ENCODE measurements at regions not wholly inside any gene's neighbourhood (a gene's known extent, or its start where the extent isn't known, plus 50 kb on each side); places are given as distances from the start of the nearest gene placed in this dataset.
"Not testable (repeated sequence)": the region's sequence is repeated elsewhere in the genome, so short reads cannot be mapped to it uniquely, and the experiment has no call there.

DNA sequence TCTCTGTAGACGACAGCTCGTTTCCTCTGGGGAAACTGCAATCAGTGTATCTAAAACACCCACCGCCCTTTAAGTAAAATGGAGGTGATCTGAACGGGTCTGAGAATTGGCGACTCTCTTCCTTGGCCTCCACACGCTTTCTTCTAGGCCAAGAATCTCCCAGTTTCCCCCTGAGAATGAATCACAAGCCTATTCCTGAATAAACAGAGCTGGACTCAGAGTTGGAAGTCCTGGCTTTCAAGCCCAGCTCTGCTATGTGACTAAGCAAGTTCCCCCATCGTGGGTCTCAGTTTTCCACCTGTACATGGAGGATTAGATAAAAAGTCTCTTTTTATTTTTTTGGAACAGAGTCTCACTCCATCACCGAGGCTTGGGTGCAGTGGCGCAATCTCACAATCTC lies 200.4 kb downstream of the MN1 start:
- CTCF ChIA-PET: no interaction called here
- no peaks in the 10 kb centered on the region for H3K27me3 ChIP-seq (ENCODE audit: control insufficient read depth in 2 of 2, insufficient read depth in 2 of 2, low read length in 2 of 2)
- no peak overlapping the region for H3K4me3 ChIP-seq (ENCODE audit: low read length)
- H3K27ac ChIP-seq (ENCODE audit: low read depth, low read length): no peak overlapping the region
- POLR2A ChIA-PET: no interaction called here
- ATAC-seq: no peak
- no peaks in the 10 kb centered on the region for H3K9me3 Mint-ChIP-seq
- no peak overlapping the region for H3K27ac Mint-ChIP-seq
- peaks cover 0 to 22% (median 0%) of the 10 kb centered on the region in 5 donors for H3K27me3 Mint-ChIP-seq
- no peaks in the 10 kb centered on the region for H3K9me3 ChIP-seq (ENCODE audit: control insufficient read depth in 2 of 3, low read length in 3 of 3)
- H3K36me3 ChIP-seq (ENCODE audit: control insufficient read depth in 2 of 3, insufficient read depth in 3 of 3, low read length in 3 of 3): no peaks in the 10 kb centered on the region
- H3K4me3 Mint-ChIP-seq: no peak overlapping the region
- intact Hi-C loops (cut with micrococcal nuclease): no loop called here
- no peak for DNase-seq
- no peaks in the 10 kb centered on the region for H3K4me1 Mint-ChIP-seq
- H3K4me1 ChIP-seq (ENCODE audit: control insufficient read depth in 2 of 2, insufficient read depth in 2 of 2, low read length in 2 of 2): no peaks in the 10 kb centered on the region
- H3K36me3 Mint-ChIP-seq: no peaks in the 10 kb centered on the region

DNA sequence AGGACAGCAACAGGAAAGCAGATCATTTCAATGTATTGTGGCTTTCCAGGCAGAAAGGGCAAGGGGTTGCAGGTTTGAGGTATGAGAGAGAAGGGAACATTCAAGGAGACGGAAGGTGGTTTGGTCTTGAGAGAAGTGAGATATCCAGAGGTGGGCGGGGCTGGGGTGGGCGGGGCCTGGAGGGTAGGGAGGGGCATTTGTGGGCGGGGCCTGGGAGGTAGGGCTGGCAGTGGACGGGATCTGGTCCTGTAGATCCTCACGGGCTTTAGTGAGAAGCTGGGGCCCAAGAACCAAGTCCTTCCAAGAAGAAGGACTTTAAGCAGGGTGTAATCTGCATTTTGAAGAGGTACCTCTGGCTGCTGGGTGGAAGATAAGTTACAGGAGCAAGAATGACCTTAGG lies 199.2 kb downstream of the MN1 start:
- no peak overlapping the region for H3K27ac Mint-ChIP-seq
- H3K27ac ChIP-seq (ENCODE audit: low read depth, low read length): no peak overlapping the region

DNA sequence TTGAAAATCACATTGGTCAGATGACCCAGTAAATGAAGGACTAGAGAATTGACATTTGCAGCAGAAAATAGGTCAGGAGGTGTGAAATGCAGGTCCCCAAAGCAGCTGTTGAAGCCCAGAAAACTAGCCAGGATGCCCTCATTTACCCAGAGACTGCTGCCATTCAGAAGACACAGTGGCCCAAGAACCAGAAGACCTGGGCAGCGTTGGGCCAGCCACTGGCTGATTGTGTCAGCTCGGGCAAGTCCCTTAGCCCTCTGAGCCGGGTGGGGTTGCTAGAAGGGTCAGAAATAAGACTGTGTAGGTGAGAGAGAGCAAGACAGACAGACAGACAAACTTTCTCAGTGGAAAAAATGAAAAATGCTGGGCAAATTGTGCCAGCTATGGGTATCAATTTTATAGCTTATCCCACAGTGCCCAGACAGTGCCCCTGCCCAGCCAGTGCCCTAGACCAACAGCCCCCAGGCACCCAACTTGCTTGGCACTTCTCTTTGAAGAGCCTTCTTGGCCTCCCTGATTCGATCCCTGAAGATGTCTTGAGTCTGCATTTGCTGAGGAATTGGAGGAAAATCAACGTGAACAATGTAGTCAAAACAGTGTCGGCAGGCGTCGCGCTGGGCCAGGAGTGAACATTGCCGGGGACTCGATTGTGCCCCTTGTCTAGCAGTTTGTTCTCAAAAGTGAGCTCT lies 198.3 kb downstream of the MN1 start:
- H3K36me3 Mint-ChIP-seq: no peaks in the 10 kb centered on the region

More for the DNA sequence above, 199.2 kb downstream of the MN1 start:
- ChIA-PET POLR2A (no interaction called here), CTCF (no interaction called here)
- Mint-ChIP-seq H3K4me1 (no peaks in the 10 kb centered on the region), H3K36me3 (no peaks in the 10 kb centered on the region), H3K4me3 (no peak overlapping the region), H3K27me3 (peaks cover 0 to 22% (median 0%) of the 10 kb centered on the region in 5 donors), H3K9me3 (no peaks in the 10 kb centered on the region)
- intact Hi-C loops (cut with micrococcal nuclease): no loop called here
- ATAC-seq: no peak
- Histone ChIP-seq H3K36me3 (ENCODE audit: control insufficient read depth in 2 of 3, insufficient read depth in 3 of 3, low read length in 3 of 3) (no peaks in the 10 kb centered on the region), H3K4me1 (ENCODE audit: control insufficient read depth in 2 of 2, insufficient read depth in 2 of 2, low read length in 2 of 2) (no peaks in the 10 kb centered on the region), H3K9me3 (ENCODE audit: control insufficient read depth in 2 of 3, low read length in 3 of 3) (no peaks in the 10 kb centered on the region), H3K4me3 (ENCODE audit: low read length) (no peak overlapping the region), H3K27me3 (ENCODE audit: control insufficient read depth in 2 of 2, insufficient read depth in 2 of 2, low read length in 2 of 2) (no peaks in the 10 kb centered on the region)
- no peak for DNase-seq

DNA sequence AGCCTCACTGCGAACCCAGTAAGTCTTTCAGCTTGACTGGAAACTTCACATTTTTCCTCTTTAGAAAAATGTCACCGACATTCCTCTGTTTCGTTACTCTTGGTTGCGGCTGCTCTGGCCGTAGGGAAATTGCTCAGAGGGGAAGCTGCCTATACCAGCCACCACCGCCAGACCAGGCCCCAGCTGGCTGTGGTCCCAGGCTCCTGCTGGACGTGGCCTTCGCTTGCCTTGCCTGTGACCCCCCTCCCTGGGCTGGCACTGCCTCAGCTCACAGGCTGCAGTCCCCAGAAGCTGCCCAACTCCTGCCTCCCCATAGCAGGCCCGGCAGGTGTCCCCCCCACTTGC lies 197.8 kb downstream of the MN1 start:
- intact Hi-C loops (cut with micrococcal nuclease): no loop called here
- Histone ChIP-seq H3K36me3 (ENCODE audit: control insufficient read depth in 2 of 3, insufficient read depth in 3 of 3, low read length in 3 of 3) (no peaks in the 10 kb centered on the region), H3K4me1 (ENCODE audit: control insufficient read depth in 2 of 2, insufficient read depth in 2 of 2, low read length in 2 of 2) (no peaks in the 10 kb centered on the region), H3K4me3 (ENCODE audit: low read length) (no peak overlapping the region), H3K27ac (ENCODE audit: low read depth, low read length) (no peak overlapping the region), H3K27me3 (ENCODE audit: control insufficient read depth in 2 of 2, insufficient read depth in 2 of 2, low read length in 2 of 2) (no peaks in the 10 kb centered on the region), H3K9me3 (ENCODE audit: control insufficient read depth in 2 of 3, low read length in 3 of 3) (no peaks in the 10 kb centered on the region)
- H3K36me3 Mint-ChIP-seq: no peaks in the 10 kb centered on the region
- H3K4me1 Mint-ChIP-seq: no peaks in the 10 kb centered on the region
- H3K9me3 Mint-ChIP-seq: no peaks in the 10 kb centered on the region
- ChIA-PET POLR2A (no interaction called here), CTCF (no interaction called here)
- ATAC-seq (no peak), DNase-seq (no peak)
- H3K4me3 Mint-ChIP-seq: no peak overlapping the region
- peaks cover 0 to 22% (median 0%) of the 10 kb centered on the region in 5 donors for H3K27me3 Mint-ChIP-seq
- no peak overlapping the region for H3K27ac Mint-ChIP-seq

More for the DNA sequence above, 198.3 kb downstream of the MN1 start:
- CTCF ChIA-PET: no interaction called here
- no peaks in the 10 kb centered on the region for H3K36me3 ChIP-seq (ENCODE audit: control insufficient read depth in 2 of 3, insufficient read depth in 3 of 3, low read length in 3 of 3)
- ATAC-seq (no peak), DNase-seq (no peak)
- H3K27ac ChIP-seq (ENCODE audit: low read depth, low read length): no peak overlapping the region
- no peaks in the 10 kb centered on the region for H3K4me1 Mint-ChIP-seq
- H3K27me3 Mint-ChIP-seq: peaks cover 0 to 22% (median 0%) of the 10 kb centered on the region in 5 donors
- no peaks in the 10 kb centered on the region for H3K9me3 ChIP-seq (ENCODE audit: control insufficient read depth in 2 of 3, low read length in 3 of 3)
- no peak overlapping the region for H3K4me3 Mint-ChIP-seq
- no peak overlapping the region for H3K4me3 ChIP-seq (ENCODE audit: low read length)
- H3K27me3 ChIP-seq (ENCODE audit: control insufficient read depth in 2 of 2, insufficient read depth in 2 of 2, low read length in 2 of 2): no peaks in the 10 kb centered on the region
- intact Hi-C loops (cut with micrococcal nuclease): no loop called here
- POLR2A ChIA-PET: no interaction called here
- no peaks in the 10 kb centered on the region for H3K9me3 Mint-ChIP-seq
- no peak overlapping the region for H3K27ac Mint-ChIP-seq
- H3K4me1 ChIP-seq (ENCODE audit: control insufficient read depth in 2 of 2, insufficient read depth in 2 of 2, low read length in 2 of 2): no peaks in the 10 kb centered on the region

DNA sequence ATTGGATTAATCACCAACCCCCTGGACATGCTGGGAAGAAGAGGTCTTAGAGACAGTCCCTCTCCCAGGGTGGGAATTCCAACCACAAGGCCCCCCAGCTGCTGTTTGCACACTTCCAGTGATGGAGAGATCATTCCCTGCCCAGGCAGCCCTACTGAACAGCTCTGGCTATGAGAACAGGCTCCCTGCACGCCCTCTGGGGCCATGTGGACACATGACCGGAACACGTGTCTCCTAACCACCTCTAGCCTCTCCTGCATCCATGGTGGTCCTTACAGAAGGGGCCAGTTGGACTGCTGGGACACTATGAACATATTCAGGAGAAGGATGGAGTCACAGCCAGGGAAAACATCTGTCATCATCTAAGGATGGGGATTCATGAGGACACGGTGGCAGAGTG lies 196.2 kb downstream of the MN1 start:
- Histone ChIP-seq H3K4me3 (ENCODE audit: low read length) (no peak overlapping the region), H3K9me3 (ENCODE audit: control insufficient read depth in 2 of 3, low read length in 3 of 3) (no peaks in the 10 kb centered on the region), H3K36me3 (ENCODE audit: control insufficient read depth in 2 of 3, insufficient read depth in 3 of 3, low read length in 3 of 3) (no peaks in the 10 kb centered on the region), H3K4me1 (ENCODE audit: control insufficient read depth in 2 of 2, insufficient read depth in 2 of 2, low read length in 2 of 2) (no peaks in the 10 kb centered on the region), H3K27ac (ENCODE audit: low read depth, low read length) (no peak overlapping the region), H3K27me3 (ENCODE audit: control insufficient read depth in 2 of 2, insufficient read depth in 2 of 2, low read length in 2 of 2) (no peaks in the 10 kb centered on the region)
- Mint-ChIP-seq H3K9me3 (no peaks in the 10 kb centered on the region), H3K27ac (no peak overlapping the region), H3K4me3 (no peak overlapping the region), H3K27me3 (peaks cover 0 to 22% (median 0%) of the 10 kb centered on the region in 5 donors), H3K4me1 (no peaks in the 10 kb centered on the region), H3K36me3 (no peaks in the 10 kb centered on the region)
- ChIA-PET POLR2A (no interaction called here), CTCF (no interaction called here)
- DNase-seq (no peak), ATAC-seq (no peak)
- intact Hi-C loops (cut with micrococcal nuclease): no loop called here

DNA sequence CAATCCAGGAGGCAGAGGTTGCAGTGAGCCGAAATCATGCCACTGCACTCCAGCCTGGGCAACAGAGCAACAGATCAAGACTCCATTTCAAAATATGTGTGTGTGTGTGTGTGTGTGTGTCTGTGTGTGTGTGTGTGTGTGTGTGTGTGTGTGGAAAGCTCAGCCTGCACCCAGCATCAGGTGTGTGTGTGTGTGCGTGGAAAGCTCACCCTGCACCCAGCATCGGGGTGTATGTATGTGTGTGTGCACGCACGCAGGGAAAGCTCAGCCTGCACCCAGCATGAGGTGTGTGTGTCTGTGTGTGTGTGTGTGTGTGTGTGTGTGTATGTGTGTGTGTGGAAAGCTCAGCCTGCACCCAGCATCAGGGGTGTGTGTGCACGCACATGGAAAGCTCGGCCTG lies 193.8 kb downstream of the MN1 start:
- DNase-seq; H3K36me3 Mint-ChIP-seq; H3K4me3 ChIP-seq (ENCODE audit: low read length); H3K27ac Mint-ChIP-seq; H3K4me1 ChIP-seq (ENCODE audit: control insufficient read depth in 2 of 2, insufficient read depth in 2 of 2, low read length in 2 of 2); H3K4me3 Mint-ChIP-seq; POLR2A ChIA-PET; H3K4me1 Mint-ChIP-seq; H3K27me3 ChIP-seq (ENCODE audit: control insufficient read depth in 2 of 2, insufficient read depth in 2 of 2, low read length in 2 of 2); H3K9me3 Mint-ChIP-seq; H3K36me3 ChIP-seq (ENCODE audit: control insufficient read depth in 2 of 3, insufficient read depth in 3 of 3, low read length in 3 of 3); H3K9me3 ChIP-seq (ENCODE audit: control insufficient read depth in 2 of 3, low read length in 3 of 3); H3K27ac ChIP-seq (ENCODE audit: low read depth, low read length); intact Hi-C loops (cut with micrococcal nuclease); ATAC-seq; CTCF ChIA-PET: not testable (repeated sequence)
- H3K27me3 Mint-ChIP-seq: peaks cover 5 to 26% (median 6%) of the 10 kb centered on the region in 5 donors

DNA sequence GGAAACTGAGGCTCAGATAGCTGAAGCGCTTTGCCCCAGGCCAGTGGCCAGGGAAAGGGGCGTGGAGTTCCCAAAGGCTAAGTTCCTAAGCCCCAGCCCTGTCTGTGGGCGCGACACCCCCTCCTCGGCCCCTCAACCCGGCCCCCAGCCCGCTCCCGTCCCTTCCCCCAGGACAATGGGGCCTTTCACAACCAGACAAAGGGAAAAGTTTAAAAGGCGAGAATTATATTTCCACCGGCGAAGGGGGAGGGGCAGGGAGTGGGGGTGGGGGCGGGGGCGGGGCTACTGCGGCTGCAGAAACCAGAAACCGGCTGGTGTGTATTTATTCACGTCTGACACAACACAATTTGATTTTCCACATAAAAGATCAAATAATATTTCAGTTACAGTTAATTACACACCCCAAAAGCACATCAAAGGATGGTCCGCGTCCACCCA lies 192.1 kb downstream of the MN1 start:
- H3K4me3 Mint-ChIP-seq: no peak overlapping the region
- peaks cover 0 to 7% (median 0%) of the 10 kb centered on the region in 7 donors for H3K4me1 Mint-ChIP-seq
- no peaks in the 10 kb centered on the region for H3K9me3 ChIP-seq (ENCODE audit: control insufficient read depth in 2 of 3, low read length in 3 of 3)
- H3K27ac Mint-ChIP-seq: no peak overlapping the region
- intact Hi-C loops (cut with micrococcal nuclease): no loop called here
- no peak for ATAC-seq
- H3K36me3 Mint-ChIP-seq: no peaks in the 10 kb centered on the region
- peaks cover 15 to 31% (median 17%) of the 10 kb centered on the region in 5 donors for H3K27me3 Mint-ChIP-seq
- peaks cover 0 to 2% (median 0%) of the 10 kb centered on the region in 11 donors for H3K9me3 Mint-ChIP-seq
- no peaks in the 10 kb centered on the region for H3K27me3 ChIP-seq (ENCODE audit: control insufficient read depth in 2 of 2, insufficient read depth in 2 of 2, low read length in 2 of 2)
- H3K27ac ChIP-seq (ENCODE audit: low read depth, low read length): no peak overlapping the region
- ChIA-PET CTCF (no interaction called here), POLR2A (no interaction called here)
- DNase-seq: no peak
- H3K4me3 ChIP-seq (ENCODE audit: low read length): no peak overlapping the region
- H3K36me3 ChIP-seq (ENCODE audit: control insufficient read depth in 2 of 3, insufficient read depth in 3 of 3, low read length in 3 of 3): no peaks in the 10 kb centered on the region
- H3K4me1 ChIP-seq (ENCODE audit: control insufficient read depth in 2 of 2, insufficient read depth in 2 of 2, low read length in 2 of 2): no peaks in the 10 kb centered on the region

Data from naive thymus-derived CD4-positive, alpha-beta T cell (primary cell).